ENCODE measurements at regions not wholly inside any gene's neighbourhood (a gene's known extent, or its start where the extent isn't known, plus 50 kb on each side); places are given as distances from the start of the nearest gene placed in this dataset.

DNA sequence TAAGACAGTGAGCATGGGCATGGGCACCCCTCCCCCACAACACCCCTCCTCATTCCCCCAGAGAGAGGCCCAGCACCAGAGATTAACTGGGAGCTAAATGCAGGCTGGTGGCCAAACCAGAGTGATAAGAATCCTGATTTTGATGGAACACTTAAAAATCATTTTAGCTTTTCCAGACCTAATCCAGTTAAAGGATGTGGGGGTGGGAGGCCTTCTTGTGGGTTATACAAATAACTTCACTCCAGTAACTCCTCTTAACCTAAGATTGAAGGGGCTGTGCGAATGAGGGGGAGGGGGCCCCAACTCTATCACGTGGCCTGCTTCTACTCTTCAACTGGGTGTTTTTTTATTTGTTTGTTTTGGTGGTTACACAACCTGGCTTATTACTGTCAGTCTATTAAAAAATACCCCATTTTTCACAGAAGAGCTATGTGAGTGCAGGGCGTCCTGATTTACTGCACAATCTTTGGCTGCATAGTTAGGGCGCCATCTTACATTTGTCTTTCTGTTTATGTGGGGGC is 398.1 kb upstream of the LYPLAL1 start:
- H3K9me3 Mint-ChIP-seq = no peaks in the 10 kb centered on the region
- no peaks in the 10 kb centered on the region for H3K27me3 Mint-ChIP-seq (ENCODE audit: insufficient read depth)
- H3K27ac Mint-ChIP-seq = no peak overlapping the region
- 99 to 100% methylated on average over 2 to 3 of the region's 4 CpGs for WGBS, 2 experiments (ENCODE audit: insufficient coverage in 1 of 2, insufficient read length in 1 of 2)
- H3K9me3 ChIP-seq (ENCODE audit: control insufficient read depth, low read length) = no peaks in the 10 kb centered on the region
- H3K36me3 ChIP-seq (ENCODE audit: control insufficient read depth, insufficient read depth, low read length) = no peaks in the 10 kb centered on the region
- peaks cover 3% of the 10 kb centered on the region for H3K4me1 ChIP-seq (ENCODE audit: control insufficient read depth, insufficient read depth, low read length)
- no peaks in the 10 kb centered on the region for H3K36me3 Mint-ChIP-seq (ENCODE audit: low read depth)
- no peaks in the 10 kb centered on the region for H3K27me3 ChIP-seq (ENCODE audit: control insufficient read depth, insufficient read depth, low read length, poor library complexity, severe bottlenecking)
- DNase-seq = no peak
- H3K4me1 Mint-ChIP-seq = peaks cover 22% of the 10 kb centered on the region
- H3K4me3 Mint-ChIP-seq = no peak overlapping the region
- no peak overlapping the region for H3K27ac ChIP-seq (ENCODE audit: low read depth, low read length)
- TF ChIP-seq, protein P1, sequence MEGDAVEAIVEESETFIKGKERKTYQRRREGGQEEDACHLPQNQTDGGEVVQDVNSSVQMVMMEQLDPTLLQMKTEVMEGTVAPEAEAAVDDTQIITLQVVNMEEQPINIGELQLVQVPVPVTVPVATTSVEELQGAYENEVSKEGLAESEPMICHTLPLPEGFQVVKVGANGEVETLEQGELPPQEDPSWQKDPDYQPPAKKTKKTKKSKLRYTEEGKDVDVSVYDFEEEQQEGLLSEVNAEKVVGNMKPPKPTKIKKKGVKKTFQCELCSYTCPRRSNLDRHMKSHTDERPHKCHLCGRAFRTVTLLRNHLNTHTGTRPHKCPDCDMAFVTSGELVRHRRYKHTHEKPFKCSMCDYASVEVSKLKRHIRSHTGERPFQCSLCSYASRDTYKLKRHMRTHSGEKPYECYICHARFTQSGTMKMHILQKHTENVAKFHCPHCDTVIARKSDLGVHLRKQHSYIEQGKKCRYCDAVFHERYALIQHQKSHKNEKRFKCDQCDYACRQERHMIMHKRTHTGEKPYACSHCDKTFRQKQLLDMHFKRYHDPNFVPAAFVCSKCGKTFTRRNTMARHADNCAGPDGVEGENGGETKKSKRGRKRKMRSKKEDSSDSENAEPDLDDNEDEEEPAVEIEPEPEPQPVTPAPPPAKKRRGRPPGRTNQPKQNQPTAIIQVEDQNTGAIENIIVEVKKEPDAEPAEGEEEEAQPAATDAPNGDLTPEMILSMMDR (conservative IDR thresholded peaks at IDR 0.05) = no peak
- no peak overlapping the region for H3K9ac ChIP-seq (ENCODE audit: extremely low read depth, low read length, poor library complexity, severe bottlenecking)
- H3K4me3 ChIP-seq (ENCODE audit: low read length) = no peak overlapping the region

DNA sequence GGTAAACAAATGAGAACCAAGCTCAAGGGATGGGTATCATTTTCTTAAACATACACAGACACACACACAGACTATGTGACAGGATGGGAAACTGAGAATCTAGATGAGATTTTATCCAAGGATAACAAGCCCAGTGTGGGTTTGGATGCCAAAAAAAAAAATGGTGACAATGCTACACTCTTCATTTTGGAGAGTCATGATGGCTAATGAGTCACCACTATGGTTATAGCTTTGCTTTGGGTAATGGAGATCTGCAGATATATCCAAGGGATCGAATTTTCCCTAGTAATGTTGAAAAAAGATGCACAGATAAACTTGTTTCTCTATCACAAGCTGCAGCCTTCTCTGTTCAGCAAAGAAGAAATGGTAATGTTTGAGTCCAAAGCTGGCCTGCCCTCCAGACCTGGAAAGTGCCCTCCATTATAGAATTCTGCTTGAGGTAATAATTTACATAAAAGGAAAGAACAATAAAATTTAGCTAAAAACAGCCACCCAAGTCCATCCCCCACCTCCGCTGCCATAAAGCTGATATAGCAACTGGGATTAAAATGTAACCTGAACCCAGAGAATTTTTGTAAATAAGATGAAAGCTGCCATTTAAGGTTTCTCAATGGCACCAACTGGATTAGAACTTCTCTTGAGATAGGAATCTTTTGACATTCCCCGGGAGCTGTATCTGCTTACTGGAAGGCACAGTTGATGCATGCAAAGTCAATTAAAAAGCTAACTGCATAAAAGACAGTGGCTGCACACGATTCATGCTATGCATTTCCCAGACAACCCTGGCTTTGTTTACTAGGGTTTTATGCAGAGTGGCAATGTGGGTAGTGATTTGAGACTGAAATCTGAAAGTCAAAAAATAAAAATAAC is 395.2 kb upstream of the LYPLAL1 start:
- Histone ChIP-seq H3K36me3 (ENCODE audit: control insufficient read depth, insufficient read depth, low read length) (no peaks in the 10 kb centered on the region), H3K9ac (ENCODE audit: extremely low read depth, low read length, poor library complexity, severe bottlenecking) (no peak overlapping the region), H3K4me3 (ENCODE audit: low read length) (no peak overlapping the region), H3K27ac (ENCODE audit: low read depth, low read length) (no peak overlapping the region), H3K4me1 (ENCODE audit: control insufficient read depth, insufficient read depth, low read length) (peaks cover 3% of the 10 kb centered on the region), H3K9me3 (ENCODE audit: control insufficient read depth, low read length) (no peaks in the 10 kb centered on the region), H3K27me3 (ENCODE audit: control insufficient read depth, insufficient read depth, low read length, poor library complexity, severe bottlenecking) (no peaks in the 10 kb centered on the region)
- Mint-ChIP-seq H3K27me3 (ENCODE audit: insufficient read depth) (no peaks in the 10 kb centered on the region), H3K36me3 (ENCODE audit: low read depth) (no peaks in the 10 kb centered on the region), H3K4me1 (peaks cover 22% of the 10 kb centered on the region), H3K4me3 (no peak overlapping the region), H3K9me3 (no peaks in the 10 kb centered on the region), H3K27ac (no peak overlapping the region)
- TF ChIP-seq, protein P1 (conservative IDR thresholded peaks at IDR 0.05) = no peak
- no peak for DNase-seq
- WGBS, 2 experiments (ENCODE audit: insufficient coverage in 1 of 2, insufficient read length in 1 of 2) = 90 to 95% methylated on average over 2 to 4 of the region's 4 CpGs

DNA sequence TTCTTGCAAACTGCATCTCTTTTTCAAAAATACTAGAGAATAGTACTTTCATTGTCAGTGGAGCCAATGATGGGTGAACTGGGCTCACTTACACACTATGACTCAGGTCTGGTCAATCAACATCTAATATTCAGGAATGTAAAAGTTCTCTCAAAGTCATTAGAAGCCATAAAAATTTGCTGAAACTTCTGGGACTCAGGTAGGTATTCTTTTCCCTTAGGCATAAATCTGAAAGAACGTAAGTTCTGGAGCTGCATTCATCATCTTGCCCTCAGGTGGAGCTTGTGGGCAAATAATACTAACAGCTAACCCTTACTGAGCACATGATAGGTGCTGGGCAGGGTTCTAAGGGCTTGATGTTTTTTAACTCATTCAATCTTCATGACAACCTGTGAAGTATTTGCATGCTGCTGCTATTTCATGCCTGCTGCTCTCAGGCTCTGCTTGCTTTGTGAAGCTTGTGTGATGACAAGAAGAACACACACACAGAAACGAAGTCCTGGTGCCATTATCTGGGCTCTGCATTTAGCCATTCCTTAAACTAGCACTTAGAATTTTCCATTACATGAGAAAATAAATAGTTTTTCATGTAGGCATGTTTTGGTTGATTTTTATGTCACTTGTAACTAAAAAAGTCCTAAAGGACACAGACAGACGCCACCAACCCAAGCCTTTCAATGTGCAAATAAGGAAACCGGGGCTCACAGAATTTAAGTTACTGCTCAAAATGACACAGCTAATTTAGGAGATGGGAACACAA is 394.2 kb upstream of the LYPLAL1 start:
- peaks cover 3% of the 10 kb centered on the region for H3K4me1 ChIP-seq (ENCODE audit: control insufficient read depth, insufficient read depth, low read length)
- Mint-ChIP-seq H3K9me3 (no peaks in the 10 kb centered on the region), H3K27me3 (ENCODE audit: insufficient read depth) (no peaks in the 10 kb centered on the region), H3K4me1 (peaks cover 21% of the 10 kb centered on the region), H3K4me3 (no peak overlapping the region), H3K36me3 (ENCODE audit: low read depth) (no peaks in the 10 kb centered on the region), H3K27ac (no peak overlapping the region)
- no peak for DNase-seq
- H3K4me3 ChIP-seq (ENCODE audit: low read length) = no peak overlapping the region
- H3K27me3 ChIP-seq (ENCODE audit: control insufficient read depth, insufficient read depth, low read length, poor library complexity, severe bottlenecking) = no peaks in the 10 kb centered on the region
- H3K9me3 ChIP-seq (ENCODE audit: control insufficient read depth, low read length) = no peaks in the 10 kb centered on the region
- H3K27ac ChIP-seq (ENCODE audit: low read depth, low read length) = no peak overlapping the region
- WGBS, 2 experiments (ENCODE audit: insufficient coverage in 1 of 2, insufficient read length in 1 of 2) = 52 to 83% methylated on average over 2 to 4 of the region's 4 CpGs
- no peaks in the 10 kb centered on the region for H3K36me3 ChIP-seq (ENCODE audit: control insufficient read depth, insufficient read depth, low read length)
- TF ChIP-seq, protein P1 (conservative IDR thresholded peaks at IDR 0.05) = no peak
- H3K9ac ChIP-seq (ENCODE audit: extremely low read depth, low read length, poor library complexity, severe bottlenecking) = no peak overlapping the region

Measured in endodermal cell (in vitro differentiated cells).